ENCODE measurements at regions not wholly inside any gene's neighbourhood (a gene's known extent, or its start where the extent isn't known, plus 50 kb on each side); places are given as distances from the start of the nearest gene placed in this dataset.

GRCh38 chr12:67873355-67873754 lies 115.9 kb upstream of the IFNG-AS1 start:
- no peak for TF ChIP-seq CTCF (IDR thresholded peaks at IDR 0.05; ENCODE audit: low read length)
- TF ChIP-seq EZH2 (IDR thresholded peaks at IDR 0.05; ENCODE audit: borderline replicate concordance, low read length) = no peak

Measured in OCI-LY1 (cell line).